Glomerular visceral epithelial cell (primary cell): ENCODE measurements at regions not wholly inside any gene's neighbourhood (a gene's known extent, or its start where the extent isn't known, plus 50 kb on each side); places are given as distances from the start of the nearest gene placed in this dataset.
"Not testable (repeated sequence)": the region's sequence is repeated elsewhere in the genome, so short reads cannot be mapped to it uniquely, and the experiment has no call there.

Experiments used
- DNase-seq: peaks from one replicate; pipeline ENCODE4 v3.0.0-alpha.2; 2016; ENCODE audit errors: extremely low spot score

GRCh38 chr6:135605278-135605790 lies 107.8 kb upstream of the AHI1 start:
- DNase-seq = no peak

DNA sequence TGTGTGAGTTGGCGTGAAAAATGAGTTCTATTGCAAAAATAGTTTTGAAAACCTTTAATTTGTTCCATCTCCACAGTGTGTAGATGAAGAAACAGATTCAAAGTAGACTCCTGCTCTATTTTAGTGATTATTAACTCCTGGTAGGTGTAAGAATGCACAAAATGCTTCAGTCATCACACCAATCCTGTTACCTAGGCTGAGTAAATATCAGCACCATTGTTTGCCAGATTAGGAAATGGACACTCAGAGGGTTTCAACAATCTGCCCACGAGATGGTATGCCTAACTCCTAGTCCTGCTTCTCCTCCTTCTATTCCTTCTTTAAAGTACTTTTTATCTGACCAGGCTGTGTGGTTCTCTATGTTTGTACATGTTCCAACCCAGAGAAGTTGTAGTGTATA lies 108.9 kb upstream of the AHI1 start:
- DNase-seq = no peak

DNA sequence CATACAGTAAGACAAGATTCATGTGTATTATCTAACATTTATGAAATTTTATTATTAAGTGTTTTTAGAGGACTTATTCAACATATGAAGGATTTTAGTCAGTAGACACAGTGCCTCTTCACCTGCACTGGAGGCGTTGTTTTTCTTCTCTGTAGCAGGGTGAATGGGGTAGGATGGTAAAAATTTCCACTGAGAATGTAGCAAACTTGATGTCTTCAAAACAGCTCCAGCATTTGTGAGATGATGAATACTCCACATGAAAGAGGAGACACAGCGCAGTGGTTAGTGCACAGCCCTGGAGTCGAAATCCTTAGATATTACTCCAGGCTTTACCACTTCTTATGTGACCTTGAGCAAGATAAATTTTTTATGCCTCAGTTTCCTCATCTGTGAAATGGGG lies 110.5 kb upstream of the AHI1 start:
- no peak for DNase-seq

DNA sequence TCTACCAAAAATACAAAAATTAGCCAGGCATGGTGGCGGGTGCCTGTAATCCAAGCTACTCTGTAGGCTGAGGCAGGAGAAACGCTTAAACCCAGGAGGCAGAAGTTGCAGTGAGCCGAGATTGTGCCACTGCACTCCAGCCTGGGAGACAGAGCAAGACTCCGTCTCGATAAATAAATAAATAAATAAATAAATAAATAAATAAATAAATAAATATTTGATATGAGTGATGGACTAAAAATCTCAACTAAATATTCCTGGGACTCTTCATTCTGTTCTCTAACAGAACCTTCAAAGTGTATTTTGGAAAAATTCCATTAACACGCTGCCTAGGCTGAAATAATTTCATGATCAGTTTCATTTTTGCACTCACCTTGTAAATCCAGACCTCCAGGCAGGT lies 112.7 kb upstream of the AHI1 start:
- DNase-seq = not testable (repeated sequence)

DNA sequence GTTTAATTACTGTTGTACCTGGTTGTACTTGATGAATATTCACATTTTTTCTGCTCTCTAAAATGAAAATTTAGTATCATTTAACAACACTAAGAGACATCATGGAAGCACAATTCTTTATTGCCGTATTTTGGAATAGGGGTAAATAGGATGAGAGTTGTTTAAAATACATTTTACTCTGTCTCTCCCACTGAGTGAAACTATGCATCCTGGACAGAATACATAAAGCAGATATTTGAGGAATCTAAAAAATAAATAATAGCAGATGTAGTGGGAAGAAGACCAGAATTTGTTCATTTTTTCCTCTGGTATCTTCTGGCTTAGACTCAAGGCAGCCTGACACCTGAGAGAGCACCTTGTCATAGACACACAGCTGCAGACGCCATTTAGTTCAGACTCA lies 119.1 kb upstream of the AHI1 start:
- DNase-seq = no peak

- DNase-seq = no peak
Measured at GRCh38 chr6:135617222-135617621, 119.7 kb upstream of the AHI1 start.

DNA sequence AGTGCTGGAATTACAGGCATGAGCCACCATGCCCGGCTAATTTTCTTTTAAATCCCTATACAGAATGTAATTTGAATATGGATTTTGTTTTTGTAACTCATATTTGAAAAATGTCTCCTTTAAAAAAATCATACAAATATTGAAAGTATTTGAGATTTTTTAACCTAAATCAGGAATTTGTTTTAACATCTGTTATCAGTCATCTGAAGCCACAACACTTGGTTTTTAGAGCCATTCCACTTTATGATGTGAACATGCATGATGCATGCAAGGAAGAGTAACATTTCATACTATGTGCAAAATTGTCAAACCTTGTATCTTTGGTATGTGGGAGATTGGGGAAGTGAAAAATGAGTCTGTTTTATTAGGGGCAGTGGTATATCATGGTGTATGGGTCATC lies 124.5 kb upstream of the AHI1 start:
- no peak for DNase-seq

DNA sequence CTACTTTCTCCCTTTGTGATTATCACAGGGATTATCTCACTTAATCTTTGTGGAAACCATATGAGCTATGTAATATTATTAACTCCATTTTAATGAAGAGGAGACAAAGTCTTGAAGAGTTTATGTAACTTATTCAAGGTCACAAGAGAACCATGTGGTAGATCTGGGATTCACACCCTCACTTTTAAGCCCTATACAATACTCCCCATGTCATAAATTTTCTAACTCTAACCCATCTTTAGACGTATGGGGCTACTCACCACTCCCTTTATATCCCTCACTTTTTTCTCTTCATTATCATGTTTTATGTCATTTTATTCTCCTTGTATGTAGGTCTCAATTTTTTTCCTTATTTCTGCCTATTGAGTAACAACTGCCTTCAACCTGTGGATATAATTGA lies 126.4 kb upstream of the AHI1 start:
- no peak for DNase-seq

GRCh38 chr6:135624402-135625295 lies 127.1 kb upstream of the AHI1 start:
- DNase-seq = no peak

GRCh38 chr6:135626001-135626400 lies 128.5 kb upstream of the AHI1 start:
- DNase-seq = not testable (repeated sequence)

- DNase-seq = peak; percentile 13
Measured at GRCh38 chr6:135627092-135627715, 129.7 kb upstream of the AHI1 start.

DNA sequence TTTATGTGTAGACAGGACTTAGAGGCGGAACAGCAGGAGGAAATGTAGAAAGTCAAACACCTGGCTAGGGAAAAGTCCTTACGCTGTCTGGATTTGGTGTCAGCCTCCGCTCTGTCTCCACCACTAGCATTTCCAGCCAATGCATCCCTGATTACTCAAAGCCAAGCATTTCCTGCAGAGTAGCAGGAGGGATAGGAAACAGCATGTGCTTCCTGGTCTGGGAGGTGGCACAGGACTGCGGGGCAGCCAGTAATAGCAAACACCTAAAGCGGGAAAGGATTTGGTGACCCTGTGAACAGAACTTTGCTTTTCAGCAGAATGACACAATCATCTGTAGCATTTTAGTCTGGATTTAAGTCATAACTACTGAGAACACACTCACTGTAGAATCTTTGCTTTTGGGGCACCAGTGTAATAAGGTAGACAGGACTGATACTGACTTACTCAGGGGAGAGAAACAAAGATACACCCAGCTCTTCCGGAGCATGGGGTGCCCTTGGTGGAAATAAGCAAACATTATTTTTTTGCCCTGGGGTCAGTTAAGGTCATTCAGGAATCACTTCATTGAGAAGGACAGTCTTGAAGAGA lies 133.3 kb upstream of the AHI1 start:
- DNase-seq = no peak

DNA sequence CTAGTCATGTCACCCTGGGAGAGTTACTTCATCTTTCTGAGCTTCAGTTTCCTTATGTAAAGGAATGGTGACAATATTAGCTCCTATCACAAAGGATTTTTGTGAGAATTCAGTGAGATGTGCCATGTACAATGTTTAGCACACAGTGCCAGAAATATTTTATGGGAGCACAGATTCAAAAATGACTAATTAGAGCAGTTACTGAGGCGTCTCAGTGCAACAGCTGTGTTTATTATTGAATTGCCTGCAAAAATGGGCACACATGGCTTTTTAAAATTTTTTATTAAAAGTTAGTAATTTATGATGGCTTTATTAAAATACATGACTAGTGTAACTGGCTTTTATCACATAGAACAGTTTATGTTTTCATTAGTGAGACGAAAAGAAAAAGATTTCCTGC lies 134.3 kb upstream of the AHI1 start:
- no peak for DNase-seq

- no peak for DNase-seq
Measured at GRCh38 chr6:135633573-135633972, 136.0 kb upstream of the AHI1 start.

DNA sequence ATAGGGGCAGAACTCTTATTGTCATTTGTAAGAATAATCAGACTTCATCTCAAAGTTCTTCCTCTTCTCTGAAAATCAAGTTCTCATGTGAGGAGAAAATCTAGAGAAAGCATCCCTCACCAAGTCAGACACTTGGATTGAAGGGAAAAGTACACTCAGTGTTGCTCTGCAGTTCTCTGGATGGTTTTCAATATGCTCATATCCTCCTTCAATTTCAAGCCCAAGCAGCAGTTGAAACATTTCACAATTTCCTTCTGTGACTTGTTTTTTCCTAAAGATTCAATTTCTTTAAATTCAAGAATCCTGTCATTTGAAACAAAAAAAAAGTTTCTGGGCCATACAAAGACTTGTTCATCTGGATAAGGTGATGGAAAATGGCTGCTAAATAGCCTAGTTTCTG lies 140.2 kb upstream of the AHI1 start:
- DNase-seq = no peak

- DNase-seq = no peak
Measured at GRCh38 chr6:135638108-135638507, 140.6 kb upstream of the AHI1 start.

GRCh38 chr6:135640048-135640447 lies 142.5 kb upstream of the AHI1 start:
- DNase-seq = no peak

GRCh38 chr6:135640449-135641111 lies 143.0 kb upstream of the AHI1 start:
- no peak for DNase-seq

DNA sequence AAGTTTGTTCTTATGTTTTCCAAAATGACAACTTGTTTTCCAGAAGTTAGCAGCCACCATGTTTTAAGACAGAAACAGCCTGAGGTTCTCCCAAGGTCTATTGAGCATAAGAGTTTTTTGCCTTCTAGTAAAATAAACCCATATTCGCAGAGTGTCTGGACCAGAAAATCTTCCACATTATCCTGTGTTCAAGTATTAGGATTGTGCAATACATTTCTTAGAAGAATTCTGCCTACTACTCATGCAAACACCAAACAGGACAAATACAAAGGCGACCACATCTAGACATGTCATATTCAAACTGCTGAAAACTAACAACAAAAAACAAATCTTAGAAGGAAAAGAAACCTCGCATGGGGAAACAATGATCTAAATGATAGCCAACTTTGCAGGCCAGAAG lies 145.4 kb upstream of the AHI1 start:
- DNase-seq = no peak

- DNase-seq = no peak
Measured at GRCh38 chr6:135644394-135644793, 146.9 kb upstream of the AHI1 start.

GRCh38 chr6:135647521-135647920 lies 150.0 kb upstream of the AHI1 start:
- DNase-seq = no peak
